Activated CD4-positive, alpha-beta T cell treated with anti-CD3 and anti-CD28 coated beads, Interleukin-2, amount 10 ng/mL, durations not matched to agents 7 days and 5 days (primary cell): ENCODE measurements at regions not wholly inside any gene's neighbourhood (a gene's known extent, or its start where the extent isn't known, plus 50 kb on each side); places are given as distances from the start of the nearest gene placed in this dataset.

Experiments
- CTCF ChIA-PET: fragments of 350-600 bp; sonication (Branson Sonifier 250); formaldehyde crosslinking; loops from one replicate; lab custom pipeline; 2021; ENCODE audit warnings: antibody characterized with exemption; lab: Charles Lee
- POLR2A ChIA-PET: fragments of 350-600 bp; sonication (Branson Sonifier 250); formaldehyde crosslinking; loops from one replicate; lab custom pipeline; 2021; ENCODE audit warnings: antibody characterized with exemption; lab: Charles Lee
- DNase-seq: peaks from one replicate; pipeline ENCODE4 v3.0.0-alpha.2; 2020
- H3K27ac Mint-ChIP-seq: one replicate; pipeline ENCODE4 v1.8.0; 2021; ENCODE audit warnings: mild to moderate bottlenecking, moderate library complexity, mixed read lengths
- H3K27me3 Mint-ChIP-seq: one replicate; pipeline ENCODE4 v1.8.0; 2021; ENCODE audit warnings: mixed read lengths
- H3K36me3 Mint-ChIP-seq: one replicate; pipeline ENCODE4 v1.8.0; 2021; ENCODE audit warnings: low read depth, mixed read lengths
- H3K4me1 Mint-ChIP-seq: one replicate; pipeline ENCODE4 v1.8.0; 2021; ENCODE audit warnings: mixed read lengths
- H3K4me3 Mint-ChIP-seq: one replicate; pipeline ENCODE4 v1.8.0; 2021; ENCODE audit warnings: mild to moderate bottlenecking, moderate library complexity, mixed read lengths
- H3K9me3 Mint-ChIP-seq: one replicate; pipeline ENCODE4 v1.8.0; 2021; ENCODE audit warnings: mixed read lengths

- no peak overlapping the region for H3K27ac Mint-ChIP-seq
- POLR2A ChIA-PET, result no interaction called here
- CTCF ChIA-PET, result no interaction called here
- H3K27me3 Mint-ChIP-seq, result no peaks in the 10 kb centered on the region
- no peaks in the 10 kb centered on the region for H3K9me3 Mint-ChIP-seq
- no peak for DNase-seq
- no peaks in the 10 kb centered on the region for H3K36me3 Mint-ChIP-seq
- no peaks in the 10 kb centered on the region for H3K4me1 Mint-ChIP-seq
- no peak overlapping the region for H3K4me3 Mint-ChIP-seq
Measured at GRCh38 chr1:83813576-83813975, 185.4 kb downstream of the TTLL7 start.

GRCh38 chr1:83810144-83810543, 188.8 kb downstream of the TTLL7 start:
- Mint-ChIP-seq H3K27me3 (no peaks in the 10 kb centered on the region), H3K36me3 (no peaks in the 10 kb centered on the region), H3K4me1 (no peaks in the 10 kb centered on the region), H3K4me3 (no peak overlapping the region), H3K9me3 (no peaks in the 10 kb centered on the region), H3K27ac (no peak overlapping the region)
- no peak for DNase-seq
- CTCF ChIA-PET, result no interaction called here
- POLR2A ChIA-PET, result no interaction called here

DNA sequence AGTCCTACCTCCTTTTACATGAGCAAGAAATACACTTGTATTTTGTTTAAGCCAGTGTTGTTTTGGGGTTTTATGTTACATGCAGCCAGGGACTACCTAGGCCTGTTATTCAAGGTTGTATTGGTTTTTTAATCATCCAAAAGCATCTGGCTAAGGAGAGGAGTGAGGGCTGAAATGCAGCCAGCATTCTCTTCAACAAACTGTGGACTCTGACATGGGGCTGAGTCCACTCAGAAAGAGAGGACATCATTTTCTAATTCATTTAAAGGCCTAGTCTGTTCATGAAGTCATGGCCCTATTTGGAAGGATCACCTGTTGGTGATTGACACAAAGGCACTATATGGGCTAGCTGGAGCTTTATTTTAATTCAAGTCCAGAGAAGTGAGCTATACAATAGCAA, 190.4 kb downstream of the TTLL7 start:
- DNase-seq, result no peak
- Mint-ChIP-seq H3K9me3 (no peaks in the 10 kb centered on the region), H3K4me1 (no peaks in the 10 kb centered on the region), H3K36me3 (no peaks in the 10 kb centered on the region), H3K27ac (no peak overlapping the region), H3K4me3 (no peak overlapping the region), H3K27me3 (no peaks in the 10 kb centered on the region)
- CTCF ChIA-PET, result no interaction called here
- POLR2A ChIA-PET, result no interaction called here

GRCh38 chr1:83807821-83808220, 191.1 kb downstream of the TTLL7 start:
- ChIA-PET CTCF (no interaction called here), POLR2A (no interaction called here)
- no peaks in the 10 kb centered on the region for H3K4me1 Mint-ChIP-seq
- no peak overlapping the region for H3K27ac Mint-ChIP-seq
- H3K27me3 Mint-ChIP-seq, result no peaks in the 10 kb centered on the region
- no peak for DNase-seq
- no peaks in the 10 kb centered on the region for H3K9me3 Mint-ChIP-seq
- no peak overlapping the region for H3K4me3 Mint-ChIP-seq
- H3K36me3 Mint-ChIP-seq, result no peaks in the 10 kb centered on the region

DNA sequence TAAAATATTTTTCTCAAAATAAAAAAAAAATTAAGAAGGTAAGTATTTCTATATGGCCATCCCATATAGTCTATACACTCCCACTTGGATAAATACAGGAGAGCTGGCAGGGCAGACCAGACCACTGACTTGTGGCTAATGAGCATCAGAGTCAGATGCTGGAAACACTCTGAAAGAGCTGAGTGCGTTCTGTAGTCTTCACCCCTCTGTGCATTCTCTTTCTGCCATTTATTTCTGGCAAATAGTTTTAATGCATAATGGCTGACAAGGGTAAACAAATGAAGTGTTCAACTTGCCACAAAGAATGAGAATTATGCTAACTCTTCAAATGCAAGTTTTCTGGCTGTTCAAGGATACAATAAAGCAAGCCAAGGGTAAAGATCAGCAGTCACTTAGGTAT, 191.7 kb downstream of the TTLL7 start:
- Mint-ChIP-seq H3K4me1 (no peaks in the 10 kb centered on the region), H3K27me3 (no peaks in the 10 kb centered on the region), H3K4me3 (no peak overlapping the region), H3K36me3 (no peaks in the 10 kb centered on the region), H3K9me3 (no peaks in the 10 kb centered on the region), H3K27ac (no peak overlapping the region)
- ChIA-PET POLR2A (no interaction called here), CTCF (no interaction called here)
- no peak for DNase-seq

DNA sequence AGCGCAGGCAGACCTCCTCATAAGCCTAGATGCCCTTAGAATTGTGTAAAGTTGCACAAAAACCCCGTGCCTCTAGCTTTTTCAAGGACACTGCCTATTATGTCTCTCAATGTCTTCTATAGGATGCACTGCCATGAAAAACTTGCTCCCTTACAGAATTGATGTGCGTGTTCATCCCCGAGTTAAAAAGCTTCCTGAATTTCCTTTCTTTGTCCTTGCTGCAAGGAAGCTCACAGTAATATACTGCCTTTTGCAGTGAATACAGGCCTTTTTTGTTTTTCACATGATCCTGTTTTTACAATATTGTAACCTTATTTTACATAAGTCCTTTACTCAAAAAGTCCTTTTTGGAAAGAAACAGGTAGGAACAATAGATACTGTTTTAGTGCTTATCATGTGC, 193.0 kb downstream of the TTLL7 start:
- H3K36me3 Mint-ChIP-seq, result no peaks in the 10 kb centered on the region
- no peak overlapping the region for H3K4me3 Mint-ChIP-seq
- H3K27me3 Mint-ChIP-seq, result no peaks in the 10 kb centered on the region
- no peaks in the 10 kb centered on the region for H3K4me1 Mint-ChIP-seq
- H3K9me3 Mint-ChIP-seq, result no peaks in the 10 kb centered on the region
- DNase-seq, result no peak
- POLR2A ChIA-PET, result no interaction called here
- CTCF ChIA-PET, result no interaction called here
- H3K27ac Mint-ChIP-seq, result no peak overlapping the region

DNA sequence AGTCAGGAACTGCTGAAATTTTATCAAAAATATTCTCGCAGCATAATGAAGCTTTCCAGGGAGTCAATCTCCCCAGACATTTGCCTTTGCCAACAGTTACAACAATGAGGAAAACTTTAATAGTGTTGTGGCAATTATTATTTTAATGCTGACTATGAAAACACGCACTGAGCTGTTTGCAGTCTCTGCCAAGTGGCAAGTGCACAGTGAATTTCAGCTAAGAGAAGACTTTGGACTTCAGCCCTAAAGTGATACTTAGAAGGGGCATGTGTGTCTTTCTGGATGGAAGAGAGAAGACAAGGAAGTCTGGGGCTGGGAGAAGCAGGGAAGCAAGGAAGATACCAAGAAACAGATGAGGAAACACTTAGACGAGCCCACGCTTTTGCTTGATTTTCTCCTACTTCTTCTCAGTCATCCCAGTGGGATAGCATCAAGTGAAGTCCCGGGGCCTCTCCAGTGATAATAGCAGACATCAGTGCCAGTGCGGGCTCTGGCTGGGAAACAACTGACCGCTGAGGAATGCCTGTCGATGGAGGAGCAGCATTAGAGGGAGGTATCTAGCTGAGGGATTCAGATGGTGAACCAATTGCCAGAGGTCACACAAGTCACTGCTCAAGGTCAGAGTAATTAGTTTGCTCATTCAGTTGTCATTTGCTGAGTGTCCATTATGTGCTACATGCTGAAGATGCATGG, 196.3 kb downstream of the TTLL7 start:
- ChIA-PET CTCF (no interaction called here), POLR2A (no interaction called here)
- DNase-seq, result no peak
- Mint-ChIP-seq H3K27ac (no peak overlapping the region), H3K4me3 (no peak overlapping the region), H3K4me1 (no peaks in the 10 kb centered on the region), H3K36me3 (no peaks in the 10 kb centered on the region), H3K27me3 (no peaks in the 10 kb centered on the region), H3K9me3 (peaks cover 1% of the 10 kb centered on the region)

- no peak for DNase-seq
- Mint-ChIP-seq H3K9me3 (peaks cover 2% of the 10 kb centered on the region), H3K4me3 (no peak overlapping the region), H3K4me1 (no peaks in the 10 kb centered on the region), H3K27ac (no peak overlapping the region), H3K27me3 (no peaks in the 10 kb centered on the region), H3K36me3 (no peaks in the 10 kb centered on the region)
- CTCF ChIA-PET, result no interaction called here
- POLR2A ChIA-PET, result no interaction called here
Measured at GRCh38 chr1:83802023-83802422, 196.9 kb downstream of the TTLL7 start.

GRCh38 chr1:83800066-83800465, 198.9 kb downstream of the TTLL7 start:
- H3K27ac Mint-ChIP-seq, result no peak overlapping the region
- no peaks in the 10 kb centered on the region for H3K27me3 Mint-ChIP-seq
- DNase-seq, result no peak
- H3K9me3 Mint-ChIP-seq, result peaks cover 2% of the 10 kb centered on the region
- no peaks in the 10 kb centered on the region for H3K4me1 Mint-ChIP-seq
- no peaks in the 10 kb centered on the region for H3K36me3 Mint-ChIP-seq
- POLR2A ChIA-PET, result no interaction called here
- CTCF ChIA-PET, result no interaction called here
- no peak overlapping the region for H3K4me3 Mint-ChIP-seq

DNA sequence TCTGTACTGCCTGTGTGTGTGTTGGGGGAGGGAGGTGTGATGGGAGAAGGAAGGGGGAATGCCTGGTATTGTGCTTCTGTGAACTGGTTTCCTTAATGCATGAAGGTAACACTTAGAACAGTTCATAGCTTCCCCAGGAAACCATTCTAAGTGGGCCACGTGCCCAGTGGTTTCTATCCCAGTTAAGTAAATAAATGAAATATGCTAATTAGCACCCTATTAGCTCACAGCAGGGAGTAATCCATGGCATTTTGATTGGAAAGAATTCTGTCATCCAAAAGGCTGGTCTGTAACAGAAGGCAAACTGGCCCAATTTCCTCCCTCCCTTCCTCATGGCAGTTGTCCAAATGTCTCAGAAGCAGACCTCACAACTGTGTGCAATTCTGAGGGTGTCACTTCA, 199.3 kb downstream of the TTLL7 start:
- Mint-ChIP-seq H3K27ac (no peak overlapping the region), H3K4me3 (no peak overlapping the region), H3K9me3 (peaks cover 2% of the 10 kb centered on the region), H3K27me3 (no peaks in the 10 kb centered on the region), H3K4me1 (no peaks in the 10 kb centered on the region), H3K36me3 (no peaks in the 10 kb centered on the region)
- DNase-seq, result no peak
- CTCF ChIA-PET, result no interaction called here
- POLR2A ChIA-PET, result no interaction called here

- H3K36me3 Mint-ChIP-seq, result no peaks in the 10 kb centered on the region
- CTCF ChIA-PET, result no interaction called here
- peaks cover 2% of the 10 kb centered on the region for H3K9me3 Mint-ChIP-seq
- no peaks in the 10 kb centered on the region for H3K27me3 Mint-ChIP-seq
- no peaks in the 10 kb centered on the region for H3K4me1 Mint-ChIP-seq
- POLR2A ChIA-PET, result no interaction called here
- H3K4me3 Mint-ChIP-seq, result no peak overlapping the region
- no peak overlapping the region for H3K27ac Mint-ChIP-seq
- DNase-seq, result no peak
Measured at GRCh38 chr1:83798965-83799364, 200.0 kb downstream of the TTLL7 start.

DNA sequence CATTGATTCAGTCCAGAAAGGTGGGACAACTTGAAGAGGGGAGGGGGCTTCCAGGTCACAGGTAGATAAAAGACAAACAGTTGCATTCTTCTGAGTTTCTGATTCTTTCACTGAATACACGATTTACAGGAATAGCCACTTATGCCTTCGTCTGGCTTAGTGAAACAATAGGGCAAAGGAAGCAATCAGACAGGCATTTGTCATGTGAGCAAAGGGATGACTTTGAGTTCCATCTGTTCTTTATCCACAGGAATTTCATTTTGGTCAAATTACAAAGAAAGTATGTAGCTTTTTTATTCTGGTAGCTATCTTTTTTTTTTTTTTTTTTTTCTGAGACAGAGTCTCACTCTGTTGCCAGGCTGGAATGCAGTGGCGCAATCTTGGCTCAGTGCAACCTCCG, 202.5 kb downstream of the TTLL7 start:
- no peak for DNase-seq
- H3K4me1 Mint-ChIP-seq, result no peaks in the 10 kb centered on the region
- POLR2A ChIA-PET, result no interaction called here
- CTCF ChIA-PET, result no interaction called here
- H3K9me3 Mint-ChIP-seq, result peaks cover 2% of the 10 kb centered on the region
- H3K27me3 Mint-ChIP-seq, result no peaks in the 10 kb centered on the region
- no peak overlapping the region for H3K4me3 Mint-ChIP-seq
- no peaks in the 10 kb centered on the region for H3K36me3 Mint-ChIP-seq
- H3K27ac Mint-ChIP-seq, result no peak overlapping the region

DNA sequence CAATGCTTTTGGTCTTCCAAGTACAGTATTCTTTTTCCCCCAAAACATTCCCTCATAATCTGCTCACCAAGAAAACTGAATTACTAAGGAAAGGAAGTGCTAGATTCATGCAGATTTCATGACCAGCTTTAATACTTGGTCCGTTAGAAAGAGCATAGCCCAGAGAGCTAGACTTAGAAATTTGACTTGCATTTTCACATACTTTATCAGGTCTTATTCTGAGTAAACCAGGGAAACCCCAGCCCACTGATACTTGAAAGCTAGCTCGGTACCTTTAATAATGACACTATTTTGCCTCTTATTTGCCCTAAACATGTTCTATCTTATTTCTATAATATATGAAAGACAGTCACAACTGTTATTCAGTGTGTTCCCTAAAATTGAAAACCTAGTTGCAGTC, 204.5 kb downstream of the TTLL7 start:
- H3K4me3 Mint-ChIP-seq, result no peak overlapping the region
- no peaks in the 10 kb centered on the region for H3K27me3 Mint-ChIP-seq
- DNase-seq, result no peak
- ChIA-PET POLR2A (no interaction called here), CTCF (no interaction called here)
- H3K9me3 Mint-ChIP-seq, result peaks cover 2% of the 10 kb centered on the region
- H3K36me3 Mint-ChIP-seq, result no peaks in the 10 kb centered on the region
- H3K4me1 Mint-ChIP-seq, result no peaks in the 10 kb centered on the region
- no peak overlapping the region for H3K27ac Mint-ChIP-seq

DNA sequence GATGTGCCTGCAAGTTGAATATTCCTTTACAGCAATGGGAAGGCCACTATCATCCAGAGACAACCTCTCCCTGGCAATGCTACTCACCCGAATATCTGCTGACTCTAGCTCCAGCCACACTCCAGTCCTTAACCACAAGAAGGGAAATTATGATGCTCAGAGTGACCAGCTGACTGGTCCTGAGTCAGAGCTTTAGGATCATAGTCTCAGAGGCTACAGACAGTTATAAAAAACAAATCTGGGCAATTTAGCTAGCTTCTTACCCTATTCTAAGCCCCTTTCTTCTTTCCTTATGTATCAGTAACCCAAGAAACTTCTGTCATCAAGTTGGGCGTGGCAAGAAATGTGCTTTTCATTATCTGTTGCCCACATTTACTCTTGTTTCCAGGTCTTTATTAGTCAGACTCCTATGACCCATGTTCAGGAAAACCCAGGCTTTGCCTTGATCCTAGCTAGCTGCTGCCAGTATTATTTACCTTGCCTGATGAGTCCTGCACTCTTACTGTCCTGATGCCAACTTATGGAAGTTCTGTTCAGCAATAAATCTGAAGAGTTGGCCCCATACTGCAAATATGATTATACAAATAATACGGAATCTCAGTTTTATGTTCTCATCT, 207.0 kb downstream of the TTLL7 start:
- ChIA-PET CTCF (no interaction called here), POLR2A (no interaction called here)
- Mint-ChIP-seq H3K4me3 (no peak overlapping the region), H3K36me3 (no peaks in the 10 kb centered on the region), H3K27me3 (no peaks in the 10 kb centered on the region), H3K4me1 (no peaks in the 10 kb centered on the region), H3K9me3 (no peaks in the 10 kb centered on the region), H3K27ac (no peak overlapping the region)
- no peak for DNase-seq
